OCI-LY7 (cell line): ENCODE measurements at regions not wholly inside any gene's neighbourhood (a gene's known extent, or its start where the extent isn't known, plus 50 kb on each side); places are given as distances from the start of the nearest gene placed in this dataset.

Experiments used
- BruUV-seq: library from RNA; stranded (reverse); fragments of 400-500 nt; replicated peaks from 2 replicates; lab custom pipeline; 2021; lab: Mats Ljungman, UMichigan
- CTCF ChIA-PET: fragments of 300-600 bp; sonication (Branson Sonifier 250); formaldehyde crosslinking; loops from one replicate; lab custom pipeline; 2022; ENCODE audit warnings: antibody characterized with exemption; ENCODE audit not compliant: unreplicated experiment; lab: Charles Lee
- POLR2A ChIA-PET: fragments of 300-600 bp; sonication (Branson Sonifier 250); formaldehyde crosslinking; loops from one replicate; lab custom pipeline; 2022; ENCODE audit warnings: antibody characterized with exemption; lab: Charles Lee
- DNase-seq: peaks from one replicate; pipeline ENCODE4 v3.0.0-alpha.2; 2015; ENCODE audit warnings: low spot score
- H2AFZ ChIP-seq: fragments of 200-600 bp; sonication (generic), shearing (Covaris generic); 2 replicates; pipeline ENCODE4 v1.6.1; 2014; ENCODE audit warnings: mild to moderate bottlenecking, antibody characterized with exemption, low read length, moderate library complexity
- H3K27ac ChIP-seq: fragments of 200-600 bp; sonication (generic); 2 replicates; pipeline ENCODE4 v1.5.1; 2014; ENCODE audit warnings: mixed run types, low read depth, mild to moderate bottlenecking, moderate library complexity, low read length, inconsistent platforms; ENCODE audit not compliant: poor library complexity, severe bottlenecking
- H3K36me3 ChIP-seq: fragments of 200-600 bp; sonication (generic); 2 replicates; pipeline ENCODE4 v1.6.1; 2014; ENCODE audit warnings: mild to moderate bottlenecking, antibody characterized with exemption, low read length, moderate library complexity, mixed read lengths; ENCODE audit not compliant: insufficient read depth
- H3K4me1 ChIP-seq: fragments of 200-600 bp; sonication (generic); 2 replicates; pipeline ENCODE4 v1.5.1; 2014; ENCODE audit warnings: mild to moderate bottlenecking, low read length; ENCODE audit not compliant: insufficient read depth, poor library complexity, severe bottlenecking
- H3K4me2 ChIP-seq: fragments of 200-600 bp; sonication (generic); 2 replicates; pipeline ENCODE4 v1.6.1; 2014; ENCODE audit warnings: mild to moderate bottlenecking, low read length
- H3K4me3 ChIP-seq: fragments of 200-600 bp; sonication (generic); 2 replicates; pipeline ENCODE4 v1.5.1; 2014; ENCODE audit warnings: mild to moderate bottlenecking, low read depth, low read length; ENCODE audit not compliant: poor library complexity, severe bottlenecking
- H3K79me2 ChIP-seq: fragments of 200-600 bp; sonication (generic); 2 replicates; pipeline ENCODE4 v1.6.1; 2016; ENCODE audit warnings: low read depth, mild to moderate bottlenecking, low read length, moderate library complexity, mixed read lengths; ENCODE audit not compliant: insufficient read depth
- H3K9me2 ChIP-seq: fragments of 200-600 bp; sonication (generic); 2 replicates; pipeline ENCODE4 v1.6.1; 2016; ENCODE audit warnings: mild to moderate bottlenecking, low read length, mixed read lengths; ENCODE audit not compliant: insufficient read depth
- H3K9me3 ChIP-seq: fragments of 200-600 bp; sonication (generic); 2 replicates; pipeline ENCODE4 v1.6.1; 2014; ENCODE audit warnings: mild to moderate bottlenecking, mixed run types, low read length, mixed read lengths
- H4K20me1 ChIP-seq: fragments of 200-600 bp; sonication (generic); 2 replicates; pipeline ENCODE4 v1.6.1; 2014; ENCODE audit warnings: mild to moderate bottlenecking, antibody characterized with exemption, low read length, moderate library complexity, mixed read lengths; ENCODE audit not compliant: insufficient read depth
- EZH2phosphoT487 ChIP-seq: fragments of 200-600 bp; sonication (generic); IDR thresholded peaks from 2 replicates; pipeline ENCODE4 v1.6.1; 2018; ENCODE audit warnings: low read depth, borderline replicate concordance, mild to moderate bottlenecking, mixed run types, antibody characterized with exemption, low read length, moderate library complexity, mixed read lengths
- intact Hi-C: fragments of 100-400 bp; cut with micrococcal nuclease; formaldehyde crosslinking; loops from one replicate; pipeline ENCODE4 v1.10.0; 2022; ENCODE audit not compliant: unreplicated experiment
- TF ChIP-seq, protein P1 (sequence below): fragments of 200-600 bp; sonication (generic); conservative IDR thresholded peaks from 2 replicates; pipeline ENCODE4 v1.5.1; 2014; ENCODE audit warnings: mild to moderate bottlenecking, antibody characterized with exemption, low read length, moderate library complexity, mixed read lengths

- TF ChIP-seq EZH2phosphoT487, result no peak
- TF ChIP-seq, protein P1, sequence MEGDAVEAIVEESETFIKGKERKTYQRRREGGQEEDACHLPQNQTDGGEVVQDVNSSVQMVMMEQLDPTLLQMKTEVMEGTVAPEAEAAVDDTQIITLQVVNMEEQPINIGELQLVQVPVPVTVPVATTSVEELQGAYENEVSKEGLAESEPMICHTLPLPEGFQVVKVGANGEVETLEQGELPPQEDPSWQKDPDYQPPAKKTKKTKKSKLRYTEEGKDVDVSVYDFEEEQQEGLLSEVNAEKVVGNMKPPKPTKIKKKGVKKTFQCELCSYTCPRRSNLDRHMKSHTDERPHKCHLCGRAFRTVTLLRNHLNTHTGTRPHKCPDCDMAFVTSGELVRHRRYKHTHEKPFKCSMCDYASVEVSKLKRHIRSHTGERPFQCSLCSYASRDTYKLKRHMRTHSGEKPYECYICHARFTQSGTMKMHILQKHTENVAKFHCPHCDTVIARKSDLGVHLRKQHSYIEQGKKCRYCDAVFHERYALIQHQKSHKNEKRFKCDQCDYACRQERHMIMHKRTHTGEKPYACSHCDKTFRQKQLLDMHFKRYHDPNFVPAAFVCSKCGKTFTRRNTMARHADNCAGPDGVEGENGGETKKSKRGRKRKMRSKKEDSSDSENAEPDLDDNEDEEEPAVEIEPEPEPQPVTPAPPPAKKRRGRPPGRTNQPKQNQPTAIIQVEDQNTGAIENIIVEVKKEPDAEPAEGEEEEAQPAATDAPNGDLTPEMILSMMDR, result no peak
- H3K79me2 ChIP-seq, result no peaks in the 10 kb centered on the region
- no peaks in the 10 kb centered on the region for H3K36me3 ChIP-seq
- no peak overlapping the region for H3K27ac ChIP-seq
- H3K9me3 ChIP-seq, result no peaks in the 10 kb centered on the region
- H3K4me2 ChIP-seq, result no peak overlapping the region
- no TSS peak for BruUV-seq
- no peak overlapping the region for H2AFZ ChIP-seq
- no peak overlapping the region for H3K4me3 ChIP-seq
- no peaks in the 10 kb centered on the region for H4K20me1 ChIP-seq
- no peak for DNase-seq
- H3K9me2 ChIP-seq, result no peaks in the 10 kb centered on the region
- intact Hi-C loops, result no loop called here
- ChIA-PET CTCF (no interaction called here), POLR2A (no interaction called here)
- H3K4me1 ChIP-seq, result no peaks in the 10 kb centered on the region
Measured at GRCh38 chr2:191481305-191482070, 196.4 kb upstream of the NABP1 start.

DNA sequence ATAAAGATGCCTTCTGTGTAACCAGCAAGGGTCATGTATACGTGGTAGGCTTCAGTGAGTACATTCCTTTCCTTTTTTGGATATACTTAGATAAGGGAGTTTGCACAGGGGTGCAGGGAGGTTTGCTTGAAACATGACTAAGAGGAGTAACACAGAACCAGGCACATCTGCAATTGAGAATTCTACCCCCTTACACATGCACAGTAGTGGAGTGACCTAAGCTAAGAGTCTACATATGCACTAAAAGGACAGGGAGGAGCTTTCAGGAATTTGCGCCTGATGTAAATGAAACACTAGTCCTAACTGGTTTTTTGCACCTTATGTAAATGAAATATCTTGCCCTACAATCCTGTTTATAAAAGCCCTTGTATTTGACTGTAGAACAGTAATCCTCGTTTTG, 194.8 kb upstream of the NABP1 start:
- CTCF ChIA-PET, result no interaction called here
- no peak for DNase-seq

More for the DNA sequence above, 194.8 kb upstream of the NABP1 start:
- H2AFZ ChIP-seq, result no peak overlapping the region
- H3K4me2 ChIP-seq, result no peak overlapping the region
- TF ChIP-seq, protein P1, result no peak
- TF ChIP-seq EZH2phosphoT487, result no peak
- no peaks in the 10 kb centered on the region for H3K36me3 ChIP-seq
- BruUV-seq, result no TSS peak
- POLR2A ChIA-PET, result no interaction called here
- H3K9me2 ChIP-seq, result no peaks in the 10 kb centered on the region
- no peaks in the 10 kb centered on the region for H3K9me3 ChIP-seq
- no peaks in the 10 kb centered on the region for H3K79me2 ChIP-seq
- intact Hi-C loops, result no loop called here
- no peak overlapping the region for H3K27ac ChIP-seq
- H3K4me1 ChIP-seq, result no peaks in the 10 kb centered on the region
- H3K4me3 ChIP-seq, result no peak overlapping the region
- H4K20me1 ChIP-seq, result no peaks in the 10 kb centered on the region
